ENCODE measurements at regions not wholly inside any gene's neighbourhood (a gene's known extent, or its start where the extent isn't known, plus 50 kb on each side); places are given as distances from the start of the nearest gene placed in this dataset.
A peak's percentile ranks its signal among the peaks of the same experiment; 100 is the strongest.

- DNase-seq (ENCODE audit: low spot score), result no peak
Observed at GRCh38 chr12:29882846-29883245, 99.1 kb upstream of the TMTC1 start.

GRCh38 chr12:29880987-29881386, 97.2 kb upstream of the TMTC1 start:
- no peak for DNase-seq (ENCODE audit: low spot score)

- DNase-seq (ENCODE audit: low spot score), result no peak
Observed at GRCh38 chr12:29879606-29880308, 96.0 kb upstream of the TMTC1 start.

- DNase-seq (ENCODE audit: low spot score), result no peak
Observed at GRCh38 chr12:29869946-29870345, 86.2 kb upstream of the TMTC1 start.

- no peak for DNase-seq (ENCODE audit: low spot score)
Observed at GRCh38 chr12:29867823-29868222, 84.1 kb upstream of the TMTC1 start.

GRCh38 chr12:29863665-29864064, 79.9 kb upstream of the TMTC1 start:
- no peak for DNase-seq (ENCODE audit: low spot score)

- peak; percentile 15 for DNase-seq (ENCODE audit: low spot score)
Observed at GRCh38 chr12:29858270-29858786, 74.6 kb upstream of the TMTC1 start.

GRCh38 chr12:29847246-29847645, 63.5 kb upstream of the TMTC1 start:
- no peak for DNase-seq (ENCODE audit: low spot score)

GRCh38 chr12:29844667-29845066, 60.9 kb upstream of the TMTC1 start:
- DNase-seq (ENCODE audit: low spot score), result no peak

GRCh38 chr12:29843036-29843435, 59.3 kb upstream of the TMTC1 start:
- DNase-seq (ENCODE audit: low spot score), result peak; percentile 3

GRCh38 chr12:29838768-29839167, 55.0 kb upstream of the TMTC1 start:
- no peak for DNase-seq (ENCODE audit: low spot score)
